HG03521 (cell line): ENCODE measurements at regions not wholly inside any gene's neighbourhood (a gene's known extent, or its start where the extent isn't known, plus 50 kb on each side); places are given as distances from the start of the nearest gene placed in this dataset.

ENCODE experiments used
- ATAC-seq: cut with Tn5 transposase; IDR thresholded peaks from one replicate; pipeline ENCODE4 v1.9.1; 2021; ENCODE audit warnings: mild to moderate bottlenecking, moderate library complexity; ENCODE audit not compliant: unreplicated experiment

DNA sequence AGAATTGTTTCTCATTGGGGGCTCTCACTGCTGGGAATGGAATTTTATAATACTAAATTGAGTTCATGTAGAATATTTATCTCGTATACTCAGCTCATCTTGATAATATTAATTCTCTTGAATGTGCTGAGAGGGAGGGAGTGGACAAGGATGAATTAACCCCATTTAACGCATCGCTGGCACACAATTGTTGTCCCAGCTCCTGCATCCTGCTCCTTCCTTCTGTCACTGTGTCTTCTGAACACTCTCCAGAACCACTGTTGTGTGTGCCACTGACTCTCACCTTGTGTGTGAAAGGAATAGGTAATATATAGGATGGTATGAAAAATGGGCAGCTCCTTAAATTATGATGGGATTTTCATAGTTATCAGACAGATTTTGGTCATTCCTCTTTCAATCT is 267.3 kb downstream of the MTRR start:
- ATAC-seq: no peak

DNA sequence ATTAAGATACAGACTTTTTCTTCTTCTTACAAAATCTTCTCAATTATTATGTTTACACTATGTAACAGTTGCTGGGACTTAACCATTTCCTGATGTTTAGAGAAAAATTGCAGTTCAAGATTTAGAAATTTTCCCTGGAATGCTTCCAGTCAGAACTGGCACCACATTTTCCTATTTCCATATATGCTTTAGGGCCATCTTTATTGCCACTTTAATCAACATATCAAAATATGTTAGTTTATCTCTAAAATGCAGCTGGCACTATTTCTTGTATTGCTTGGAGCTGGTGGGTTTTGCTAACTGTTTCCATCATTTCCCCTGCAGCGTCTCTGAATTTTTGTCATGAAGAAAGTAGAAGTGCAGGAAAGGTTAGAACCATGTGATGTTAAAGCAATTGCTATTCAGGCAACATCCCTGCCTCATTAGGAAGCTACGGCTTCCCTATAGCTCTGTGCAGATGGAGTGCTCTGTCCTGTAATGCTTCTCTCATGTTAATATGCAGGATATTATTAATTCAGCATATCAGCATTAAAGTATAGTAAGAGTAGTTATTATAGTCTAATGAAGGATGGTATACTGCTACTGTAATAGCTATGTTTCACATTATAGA is 269.1 kb downstream of the MTRR start:
- ATAC-seq: no peak

DNA sequence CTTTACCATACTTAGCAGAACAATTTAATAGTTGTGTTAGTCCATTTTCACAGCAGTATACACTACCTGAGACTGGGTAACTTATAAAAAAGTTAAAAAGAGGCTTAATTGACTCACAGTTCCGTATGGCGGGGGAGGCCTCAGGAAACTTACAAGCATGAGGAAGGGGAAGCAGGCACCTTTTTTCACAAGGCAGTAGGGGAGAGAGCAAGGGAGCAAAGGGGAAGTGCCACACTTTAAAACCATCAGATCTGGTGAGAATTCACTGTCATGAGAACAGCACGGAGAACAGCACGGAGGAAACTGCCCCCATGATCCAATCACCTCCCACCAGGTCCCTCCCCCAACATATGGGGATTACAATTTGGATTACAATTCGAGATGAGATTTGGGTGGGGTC is 269.9 kb downstream of the MTRR start:
- no peak for ATAC-seq

DNA sequence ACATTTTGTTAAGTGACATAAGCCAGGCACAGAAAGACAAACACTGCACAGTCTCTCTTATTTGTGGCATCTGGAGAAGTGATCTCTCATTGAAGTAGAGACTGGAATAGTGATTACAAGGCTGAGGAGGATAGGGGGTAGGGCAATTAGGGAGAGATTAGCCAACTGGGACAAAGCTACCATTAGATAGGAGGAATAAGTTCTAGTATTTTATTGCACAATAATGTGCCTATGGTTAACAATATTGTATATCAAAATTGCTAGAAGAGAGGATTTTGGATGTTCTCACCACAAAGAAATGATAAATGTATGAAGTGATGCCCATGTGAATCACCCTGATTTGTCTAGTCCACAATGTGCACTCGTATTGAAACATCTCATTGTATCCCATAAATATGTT is 281.8 kb downstream of the MTRR start:
- no peak for ATAC-seq

DNA sequence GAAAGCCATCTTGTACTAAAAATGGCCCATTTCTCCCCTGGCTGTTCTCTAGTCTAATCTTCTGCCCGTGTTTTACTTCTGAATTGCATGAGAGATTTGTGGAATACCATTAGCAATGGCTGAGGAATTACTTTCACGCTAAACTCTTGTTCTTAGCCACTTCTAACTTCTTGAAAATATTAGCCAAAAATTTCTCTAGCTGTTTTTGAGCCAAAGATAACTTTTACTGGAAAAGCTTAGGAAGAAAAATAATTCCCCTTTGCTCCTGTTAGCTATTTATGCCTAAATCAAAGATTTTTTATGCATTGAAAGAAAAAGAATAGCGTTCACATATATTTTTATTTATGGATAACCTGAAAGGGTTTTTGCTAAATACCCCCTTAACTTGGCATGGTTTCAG is 287.8 kb downstream of the MTRR start:
- no peak for ATAC-seq

DNA sequence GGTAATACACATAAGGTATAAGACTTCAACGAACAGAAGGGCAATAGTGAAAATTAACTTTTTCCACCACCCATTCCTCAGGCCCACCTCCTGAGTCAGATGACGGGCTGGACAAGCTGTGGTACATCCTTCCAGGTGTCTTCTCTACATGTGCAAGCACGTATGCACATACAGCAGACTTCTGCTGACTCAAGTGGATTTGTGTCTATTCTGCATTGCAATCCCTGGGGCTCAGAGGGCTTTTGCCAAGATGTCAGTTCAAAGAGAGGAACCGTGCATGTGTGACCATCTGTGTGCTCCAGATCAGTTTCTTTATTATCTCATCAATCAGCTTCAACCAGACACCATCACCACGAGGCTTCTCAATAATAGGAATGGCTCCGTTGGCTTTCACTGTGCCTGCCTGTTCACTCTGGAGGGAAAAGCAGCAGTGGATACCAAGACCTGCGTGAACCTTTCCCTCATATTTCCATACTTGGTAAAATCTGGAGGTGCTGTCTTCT is 288.4 kb downstream of the MTRR start:
- no peak for ATAC-seq

DNA sequence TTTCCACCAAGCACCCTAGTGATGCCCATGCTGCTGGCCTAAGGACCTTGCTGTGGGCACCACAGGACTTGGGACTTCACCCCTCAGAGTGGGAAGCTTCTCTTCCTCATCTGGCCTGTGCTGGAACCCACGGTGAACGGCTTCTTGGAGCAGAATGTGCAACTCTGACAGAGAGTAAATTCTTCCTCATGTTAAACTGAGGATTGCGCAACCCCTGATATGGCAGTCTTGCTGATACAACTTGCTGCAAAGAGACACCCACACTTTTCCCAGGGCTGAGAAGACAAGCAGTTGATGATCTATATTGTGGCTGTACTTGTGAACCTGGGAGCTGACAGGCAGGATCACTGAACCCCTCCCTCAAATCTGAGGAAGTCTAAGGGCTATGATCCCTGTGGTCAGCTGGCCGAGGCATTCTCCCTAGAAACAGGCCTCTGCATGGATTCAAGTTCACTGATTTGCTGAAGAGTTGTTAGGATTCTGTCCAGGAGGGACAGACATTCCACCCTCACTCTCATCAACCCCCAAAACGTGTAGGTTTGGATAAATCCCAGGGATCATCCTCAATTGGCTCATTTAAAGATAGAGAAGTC is 307.2 kb downstream of the MTRR start:
- ATAC-seq: no peak

DNA sequence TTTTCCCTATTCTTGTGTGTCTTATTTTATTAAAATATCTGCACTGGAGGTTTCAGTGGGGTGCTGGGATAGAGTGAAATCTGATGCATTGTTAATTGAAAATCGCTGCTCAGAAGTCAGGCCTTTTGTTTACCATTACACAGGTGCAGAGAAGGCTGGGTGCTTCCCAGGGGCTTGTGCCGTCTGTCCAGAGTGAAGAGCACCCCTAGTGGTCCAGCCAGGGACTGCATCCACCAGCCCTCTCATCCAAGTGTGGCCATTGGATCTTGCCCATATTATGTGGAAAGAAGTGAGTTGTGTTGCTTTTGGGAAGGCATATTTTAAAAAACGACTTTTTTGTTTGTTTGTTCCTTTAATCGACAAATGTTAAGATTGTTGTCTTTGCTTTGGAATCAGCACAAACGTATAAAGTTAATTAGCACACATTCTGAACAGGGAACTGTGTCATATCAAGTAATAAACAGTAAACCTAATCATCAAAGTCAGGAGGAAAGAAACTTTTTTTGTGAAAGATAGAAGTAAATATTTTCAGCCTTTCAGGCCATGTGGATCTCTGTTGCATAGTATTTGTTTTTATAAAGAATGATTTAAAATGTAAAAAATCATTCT is 315.6 kb downstream of the MTRR start:
- peak; percentile 87 for ATAC-seq

DNA sequence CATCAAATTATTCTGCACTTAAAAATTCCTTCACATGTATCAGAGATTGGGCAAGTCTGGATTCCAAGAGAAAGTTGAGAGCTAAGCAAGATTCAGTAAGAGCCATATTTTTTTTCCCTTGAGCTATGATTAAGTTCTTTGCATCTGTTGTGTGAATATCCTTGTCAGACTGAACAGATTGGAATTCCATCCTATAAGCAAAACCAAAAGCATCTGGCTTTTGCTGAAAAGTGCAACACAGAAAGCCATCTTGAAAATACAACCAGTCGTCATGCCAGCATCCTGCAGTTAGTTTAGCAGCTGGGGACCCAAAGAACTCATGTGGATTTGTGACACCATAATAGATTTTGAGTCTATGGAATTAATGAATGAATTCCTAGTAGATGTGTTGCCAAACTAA is 316.9 kb downstream of the MTRR start:
- ATAC-seq: no peak

DNA sequence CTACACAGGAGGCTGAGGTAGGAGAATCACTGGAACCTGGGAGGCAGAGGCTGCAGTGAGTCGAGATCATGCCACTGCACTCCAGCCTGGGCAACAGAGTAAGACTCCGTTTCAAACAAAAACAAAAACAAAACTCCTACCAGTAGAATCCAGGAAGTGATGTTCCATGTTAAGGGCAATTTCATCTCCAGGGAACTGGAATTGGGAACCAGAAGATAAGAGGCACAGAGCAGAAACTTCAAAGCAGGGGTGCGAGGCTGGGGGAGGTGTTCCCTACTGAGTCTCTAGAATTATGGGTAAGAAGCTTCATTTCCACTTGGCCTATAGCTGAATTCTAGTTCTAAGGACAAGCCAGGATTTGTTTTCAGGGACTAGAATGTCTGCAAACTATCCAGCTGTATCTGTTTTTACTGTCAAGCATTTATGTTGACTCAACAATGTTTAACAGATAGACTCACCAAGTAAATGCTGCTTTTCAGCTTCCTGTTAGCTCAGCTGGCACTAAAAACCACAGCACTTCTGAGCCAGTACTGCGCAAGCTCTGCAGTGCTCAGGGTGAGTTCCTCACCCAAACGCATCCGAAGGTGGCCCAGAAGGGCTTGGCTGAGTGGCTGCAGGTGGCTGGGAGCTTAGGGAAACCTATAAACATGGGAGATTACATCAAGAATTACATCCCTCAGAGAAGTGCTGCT is 320.1 kb downstream of the MTRR start:
- ATAC-seq: no peak

DNA sequence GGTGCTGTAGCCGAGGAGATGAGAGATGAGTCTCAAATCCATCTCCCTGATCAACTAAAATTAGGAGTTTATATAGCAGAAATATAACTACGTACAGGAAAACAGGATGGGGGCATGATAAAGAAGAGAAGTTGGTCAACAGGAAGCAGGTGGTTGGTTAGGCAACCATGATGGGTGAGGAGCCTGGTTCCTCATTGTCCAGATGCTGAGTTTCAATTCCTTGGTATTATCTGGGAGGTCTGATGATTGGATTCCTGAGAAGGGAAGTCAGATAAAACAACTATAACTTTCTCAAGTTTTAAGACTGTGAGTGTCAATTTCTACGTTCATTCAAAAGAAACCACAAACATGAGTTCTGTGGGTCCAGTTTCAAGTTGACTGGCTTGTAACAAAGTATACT is 323.9 kb downstream of the MTRR start:
- no peak for ATAC-seq

DNA sequence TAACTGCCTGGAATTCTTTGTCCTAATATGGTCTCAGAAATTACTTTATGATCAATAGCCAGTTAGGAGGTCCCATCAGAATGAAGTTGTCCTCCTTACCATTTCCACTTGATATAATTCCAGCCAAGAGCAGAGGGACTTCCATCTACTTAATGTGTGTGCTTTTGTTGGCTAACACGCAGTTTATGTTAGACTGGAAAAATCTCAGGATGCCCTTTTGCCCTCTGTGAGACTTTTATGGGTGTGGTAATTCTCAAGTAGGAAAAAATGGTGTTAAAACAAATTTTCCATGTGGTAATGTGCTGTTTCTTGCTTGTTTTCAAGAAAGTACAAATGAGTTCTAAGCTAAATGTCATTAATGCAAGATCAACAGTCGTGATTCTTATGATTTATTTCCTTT is 327.1 kb downstream of the MTRR start:
- no peak for ATAC-seq

DNA sequence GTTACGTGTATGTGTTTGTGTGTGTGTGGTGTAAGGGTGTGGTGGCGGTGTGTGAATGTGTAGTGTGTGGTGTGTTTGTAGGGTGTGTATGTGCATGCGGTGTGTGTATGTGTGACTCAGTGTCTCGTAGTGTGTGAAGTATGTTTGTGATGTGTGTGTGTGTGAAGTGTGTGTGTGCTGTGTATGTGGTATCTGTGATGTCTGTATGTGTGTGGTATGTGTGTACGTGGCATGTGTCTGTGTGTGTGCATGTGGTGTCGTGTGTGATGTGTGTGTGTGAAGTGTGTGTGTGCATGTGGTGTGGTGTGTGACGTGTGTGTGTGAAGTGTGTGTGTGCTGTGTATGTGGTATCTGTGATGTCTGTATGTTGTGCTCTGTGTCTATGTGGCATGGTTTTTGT is 339.4 kb downstream of the MTRR start:
- ATAC-seq: no peak

DNA sequence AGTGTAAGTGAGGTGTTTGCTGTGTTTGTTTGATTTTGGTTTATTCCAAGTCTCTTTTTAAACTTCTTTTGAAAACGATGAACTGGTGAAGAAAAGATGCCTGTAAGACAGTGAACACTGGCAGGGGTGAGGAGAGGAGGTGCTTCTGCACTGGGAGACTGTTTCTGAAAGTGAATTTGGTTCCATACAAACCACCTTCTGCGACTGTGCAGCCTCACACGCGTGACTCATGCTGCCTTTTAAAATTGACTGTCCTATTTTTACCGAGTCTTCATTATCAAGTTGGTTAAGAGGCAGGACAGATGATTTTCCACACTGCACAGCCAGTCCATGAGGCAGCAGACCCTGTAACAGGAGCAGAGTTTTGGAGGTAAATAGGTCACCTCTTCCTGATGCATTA is 340.6 kb downstream of the MTRR start:
- no peak for ATAC-seq

DNA sequence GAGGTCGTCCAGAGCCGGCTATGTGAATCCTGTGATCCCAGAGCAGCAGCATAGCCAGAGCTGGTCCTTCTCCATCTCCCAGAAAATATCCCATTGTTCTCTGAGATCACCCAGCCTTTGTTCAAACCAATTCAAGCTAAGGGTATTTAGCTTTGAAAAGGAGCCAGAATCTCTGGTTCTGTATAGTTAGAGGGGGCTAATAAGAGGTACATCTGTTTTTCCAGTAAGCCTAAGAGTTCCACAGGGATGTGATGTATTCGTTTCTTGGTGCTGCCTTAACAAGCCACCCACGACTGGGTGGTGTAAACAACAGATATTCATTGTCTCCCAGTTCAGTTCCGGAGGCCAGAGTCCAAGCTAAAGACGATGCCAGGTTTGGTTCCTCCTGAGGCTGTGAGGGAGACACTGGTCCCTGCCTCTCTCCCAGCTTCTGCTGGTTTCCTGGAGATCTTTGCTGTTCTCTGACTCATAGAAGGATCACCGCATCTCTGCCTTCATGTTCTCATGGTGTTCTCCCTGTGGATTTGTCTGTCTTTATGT is 344.8 kb downstream of the MTRR start:
- no peak for ATAC-seq

DNA sequence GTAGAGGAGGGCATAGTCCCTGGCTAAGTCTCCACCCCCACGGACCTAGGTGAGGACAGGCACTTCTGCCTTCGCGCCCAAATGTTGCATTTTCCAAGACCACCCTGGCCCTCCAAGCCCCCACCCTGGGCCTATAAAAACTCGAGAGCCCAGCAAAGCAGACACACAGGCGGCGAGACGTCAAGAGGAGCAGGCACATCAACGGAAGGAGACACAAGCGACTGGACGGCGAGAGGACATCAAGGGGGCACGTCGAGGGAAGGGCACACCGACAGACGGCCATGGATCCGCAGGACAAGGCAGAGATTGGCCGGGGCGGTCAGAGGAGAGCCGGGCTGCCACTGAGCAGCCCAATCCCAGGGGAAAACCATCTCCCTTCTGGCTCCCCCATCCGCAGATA is 348.0 kb downstream of the MTRR start:
- no peak for ATAC-seq

DNA sequence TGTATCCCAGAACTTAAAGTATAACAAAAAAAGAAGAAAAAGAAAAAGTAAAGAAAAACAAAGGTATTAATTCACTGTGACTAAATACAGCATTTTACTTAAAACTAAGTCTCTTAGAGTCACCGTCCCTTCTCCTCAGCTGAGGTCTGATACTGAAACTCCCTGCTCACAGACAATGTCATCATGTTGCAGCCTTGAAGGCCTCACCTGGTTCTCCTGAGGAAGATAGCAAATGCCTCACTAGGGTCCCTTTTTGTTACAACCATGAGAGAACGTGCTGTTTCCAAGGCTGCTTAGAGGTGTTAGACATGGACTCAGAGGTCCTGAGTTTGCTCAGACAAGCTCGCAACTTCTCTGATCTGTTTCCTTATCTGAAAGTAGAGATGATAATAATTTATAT is 357.2 kb downstream of the MTRR start:
- no peak for ATAC-seq

DNA sequence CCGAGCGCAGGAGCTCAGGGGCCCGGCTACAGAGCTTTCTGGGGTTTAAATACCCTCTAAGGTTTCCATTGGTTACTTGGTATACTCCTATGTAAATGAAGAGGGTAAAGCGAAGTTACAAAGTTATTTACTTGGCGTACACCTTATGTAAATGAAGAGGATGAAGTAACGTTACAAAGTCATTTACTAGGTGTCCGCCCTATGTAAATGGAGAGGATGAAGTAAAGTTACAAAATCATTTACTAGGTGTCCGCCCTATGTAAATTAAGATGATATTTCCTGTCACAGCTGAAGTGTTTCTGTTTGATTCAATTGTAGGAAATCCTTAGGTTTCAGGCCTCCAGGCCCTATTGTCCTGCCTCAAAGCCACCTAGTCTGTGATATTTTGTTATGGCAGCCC is 358.2 kb downstream of the MTRR start:
- no peak for ATAC-seq

DNA sequence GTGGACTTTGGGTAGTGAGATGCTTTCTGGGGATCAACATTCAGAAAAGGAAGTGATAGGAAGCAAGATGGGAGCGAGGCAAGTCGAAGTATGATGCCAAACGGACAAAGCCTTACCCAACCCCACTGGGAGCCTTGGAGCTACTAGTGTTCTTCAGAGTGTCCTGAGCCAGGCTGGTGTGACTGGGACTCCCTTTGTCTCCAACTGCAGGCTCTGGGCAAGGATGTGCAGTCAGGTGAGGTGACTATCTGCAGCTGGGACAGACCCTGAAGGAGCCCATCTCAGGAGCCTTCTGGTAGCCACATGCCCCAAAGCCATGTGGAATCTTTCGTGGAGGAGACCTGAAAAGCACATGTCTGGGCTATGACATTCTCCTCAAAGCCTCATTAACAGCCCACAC is 360.6 kb downstream of the MTRR start:
- no peak for ATAC-seq

DNA sequence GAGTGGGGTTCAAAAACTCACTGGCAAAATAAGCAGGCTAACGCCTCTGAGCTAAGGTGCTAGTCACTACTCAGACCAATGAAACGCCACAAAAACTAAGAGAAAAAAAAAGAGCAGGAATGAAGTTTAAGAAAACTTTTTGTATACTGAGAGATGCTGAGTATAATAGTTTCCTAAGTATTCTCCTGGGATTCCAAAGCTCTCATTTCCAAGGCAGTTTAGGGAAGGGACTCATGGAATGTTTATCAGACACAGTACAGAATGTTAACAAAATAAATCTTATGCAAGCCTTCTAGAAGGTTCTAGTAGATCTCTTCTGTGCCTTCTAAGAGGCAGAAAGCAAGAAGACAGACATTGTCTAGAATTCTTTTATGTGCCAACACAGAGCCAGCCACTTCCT is 361.9 kb downstream of the MTRR start:
- no peak for ATAC-seq

DNA sequence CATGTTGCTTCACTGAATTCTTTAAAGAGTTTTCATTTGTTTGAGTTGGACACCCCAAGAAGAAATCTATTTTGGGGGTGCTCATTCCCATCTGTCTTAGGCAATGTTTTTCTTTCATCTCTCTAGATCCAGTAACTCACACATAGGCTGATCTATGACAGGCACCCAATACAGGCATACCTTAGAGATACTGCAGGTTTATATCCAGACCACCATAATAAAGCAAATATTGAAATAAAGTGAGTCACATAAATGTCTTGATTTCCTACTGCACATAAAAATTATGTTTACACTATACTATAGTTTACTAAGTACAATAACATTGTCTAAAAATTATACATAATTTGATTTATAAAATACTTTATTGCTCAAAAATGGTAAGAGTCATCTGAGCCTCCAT is 364.5 kb downstream of the MTRR start:
- ATAC-seq: no peak
